ENCODE measurements at regions not wholly inside any gene's neighbourhood (a gene's known extent, or its start where the extent isn't known, plus 50 kb on each side); places are given as distances from the start of the nearest gene placed in this dataset.
"Not testable (repeated sequence)": the region's sequence is repeated elsewhere in the genome, so short reads cannot be mapped to it uniquely, and the experiment has no call there.

DNA sequence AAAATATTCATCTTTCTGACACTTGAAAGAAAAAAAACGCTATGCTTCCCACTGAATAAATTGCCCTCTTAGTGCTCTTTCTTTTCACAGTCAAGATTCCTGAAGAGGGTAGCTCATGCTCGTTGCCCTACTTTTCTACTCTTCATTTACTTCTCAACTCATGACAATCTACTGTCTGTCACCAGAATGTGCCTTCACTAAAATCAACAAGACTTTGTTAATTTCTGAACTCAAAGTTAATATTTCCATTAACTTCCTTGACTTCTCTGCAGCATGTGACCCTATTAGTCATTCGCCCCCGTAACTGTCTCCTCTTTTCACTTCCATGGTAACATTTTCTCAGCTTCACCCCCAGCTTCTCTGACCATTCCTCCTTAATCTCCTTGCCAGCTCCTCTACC lies 98.9 kb upstream of the MAPRE2 start:
- intact Hi-C loops (cut with micrococcal nuclease) = no loop called here

- intact Hi-C loops (cut with micrococcal nuclease) = no loop called here
These were observed 98.2 kb upstream of the MAPRE2 start for GRCh38 chr18:34942975-34943374.

DNA sequence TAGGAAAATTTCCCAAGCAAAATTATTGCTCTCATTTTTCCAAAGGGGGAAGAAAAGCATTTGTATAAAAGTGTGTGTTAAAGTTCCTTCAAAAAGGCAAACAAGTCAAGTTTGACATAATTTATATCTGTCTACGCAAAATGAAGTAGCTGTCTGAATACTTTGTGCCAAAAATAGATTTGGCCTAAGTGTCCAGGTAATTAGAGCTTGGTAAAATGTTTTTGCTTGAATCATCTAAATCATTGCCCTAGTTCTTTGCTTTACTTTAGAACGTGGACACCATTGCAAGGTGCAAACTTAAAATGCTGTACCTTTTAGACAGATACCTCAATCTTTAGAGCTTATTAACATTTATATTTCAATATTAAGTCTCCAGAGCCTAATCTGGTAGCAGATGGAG lies 97.6 kb upstream of the MAPRE2 start:
- intact Hi-C loops (cut with micrococcal nuclease) = no loop called here

- intact Hi-C loops (cut with micrococcal nuclease) = no loop called here
These were observed 93.5 kb upstream of the MAPRE2 start for GRCh38 chr18:34947711-34948125.

DNA sequence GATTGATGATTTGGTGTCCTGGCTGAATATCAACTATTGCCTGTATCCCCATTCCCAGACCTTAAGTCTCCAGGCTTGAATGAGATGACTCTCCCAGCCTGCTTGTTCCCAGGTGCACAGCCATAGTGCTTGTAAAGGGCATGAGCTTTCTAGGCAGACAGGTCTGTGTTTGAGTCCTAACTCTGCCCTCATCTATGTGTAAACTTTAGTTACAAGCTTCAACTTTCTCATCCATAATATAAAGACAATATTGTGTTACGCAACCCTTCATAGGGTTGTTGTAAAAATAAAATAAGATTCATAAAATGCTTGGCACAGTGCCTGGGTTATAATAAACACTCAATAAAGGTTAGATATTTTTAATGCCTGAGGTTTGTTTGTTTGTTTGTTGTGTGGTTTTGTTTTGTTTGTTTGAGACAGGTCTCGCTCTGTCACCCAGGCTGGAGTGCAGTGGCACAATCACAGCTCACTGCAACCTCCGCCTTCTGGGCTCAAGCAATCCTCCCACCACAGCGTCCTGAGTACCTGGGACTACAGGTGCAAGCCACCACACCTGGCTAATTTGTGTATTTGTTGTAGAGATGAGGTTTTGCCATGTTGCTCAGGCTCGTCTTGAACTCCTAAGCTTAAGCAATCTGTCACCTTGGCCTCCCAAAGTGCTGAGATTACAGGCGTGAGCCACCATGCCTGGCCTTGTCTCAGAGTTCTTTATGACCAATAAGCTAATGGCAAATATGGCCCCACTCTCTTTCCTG lies 89.4 kb upstream of the MAPRE2 start:
- intact Hi-C loops (cut with micrococcal nuclease) = no loop called here

DNA sequence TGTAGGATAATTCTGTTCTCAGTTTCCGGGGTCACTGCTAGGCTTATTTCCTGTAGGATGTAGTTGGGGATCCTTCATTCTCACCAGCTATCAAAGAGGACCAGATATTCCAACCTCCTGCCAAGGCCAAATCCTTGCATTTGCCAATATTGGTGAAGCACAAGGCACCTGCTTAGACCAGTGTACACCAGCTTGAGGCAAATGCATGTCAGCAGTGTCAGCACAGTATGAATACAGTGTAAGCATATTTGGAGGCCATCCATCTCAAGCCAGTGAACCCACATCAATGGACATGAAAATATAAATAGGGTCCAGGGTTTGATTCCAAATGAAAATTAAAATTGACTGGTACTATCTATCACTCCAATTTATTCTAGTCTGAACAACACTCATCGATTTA lies 88.0 kb upstream of the MAPRE2 start:
- intact Hi-C loops (cut with micrococcal nuclease) = no loop called here

DNA sequence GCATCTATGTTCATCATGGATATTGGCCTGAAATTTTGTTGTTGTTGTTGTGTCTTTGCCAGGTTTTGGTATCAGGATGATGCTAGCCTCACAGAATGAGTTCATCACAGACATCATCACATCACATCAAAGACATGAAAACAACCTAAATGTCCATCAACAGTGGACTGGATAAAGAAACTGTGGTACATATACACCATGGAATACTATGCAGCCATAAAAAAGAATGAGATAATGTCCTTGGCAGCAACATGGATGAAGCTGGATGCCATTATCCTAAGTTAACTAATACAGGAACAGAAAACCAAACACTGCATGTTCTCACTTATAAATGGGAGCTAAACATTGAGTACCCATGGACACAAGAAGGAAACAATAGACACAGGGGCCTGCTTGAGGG lies 85.7 kb upstream of the MAPRE2 start:
- intact Hi-C loops (cut with micrococcal nuclease) = not testable (repeated sequence)

DNA sequence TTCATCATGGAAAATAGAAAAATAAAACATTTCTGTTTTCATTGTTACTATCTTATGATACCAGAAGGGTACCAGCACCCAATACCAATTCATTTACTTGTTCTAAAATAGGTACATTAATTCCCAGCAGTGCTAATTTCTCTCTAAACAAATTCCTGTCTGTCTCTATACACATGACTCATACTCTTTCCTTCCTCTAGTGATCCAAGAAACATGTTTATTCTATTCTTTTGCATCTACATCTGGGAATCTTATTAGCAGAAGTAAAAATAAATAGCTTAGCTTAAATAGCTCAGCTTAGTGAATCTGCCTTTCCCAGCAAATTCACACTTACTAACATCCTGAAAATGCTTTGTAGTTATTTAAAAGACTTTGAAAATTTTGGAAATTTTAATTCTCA lies 84.5 kb upstream of the MAPRE2 start:
- intact Hi-C loops (cut with micrococcal nuclease) = no loop called here

DNA sequence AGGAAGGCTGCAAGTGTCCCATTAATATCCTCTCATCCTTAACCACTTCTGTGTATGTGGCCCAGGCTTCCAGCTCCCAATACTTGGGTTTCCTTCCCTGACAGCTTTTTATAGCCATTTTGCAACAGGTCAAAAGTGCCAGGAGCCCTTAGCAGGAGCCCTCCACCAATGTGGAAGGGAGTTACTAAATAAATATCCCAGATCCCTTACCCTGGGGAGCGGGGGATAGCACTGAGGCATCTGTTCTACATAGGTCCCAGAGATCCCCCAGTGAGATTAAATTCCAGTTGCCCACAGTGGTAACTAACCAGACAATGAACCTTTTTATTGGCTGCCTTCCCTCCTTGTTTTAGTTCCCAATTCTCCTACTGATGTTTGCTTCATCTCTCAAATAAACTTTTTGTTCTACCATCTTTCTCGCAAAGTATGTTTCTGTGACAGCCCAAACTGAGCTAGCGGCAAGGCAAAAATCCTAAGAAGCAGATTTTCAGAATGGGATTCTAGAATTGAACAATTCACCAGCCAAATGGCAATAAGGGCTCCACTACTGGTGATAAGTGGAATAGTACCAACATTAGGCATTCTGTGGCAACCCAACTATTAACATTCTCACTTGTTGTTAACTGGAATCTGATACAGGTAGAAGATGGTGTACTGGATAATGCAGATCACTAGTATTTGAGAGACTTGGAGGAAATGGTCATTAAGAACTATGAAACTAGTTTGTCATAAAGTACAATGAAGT lies 83.9 kb upstream of the MAPRE2 start:
- intact Hi-C loops (cut with micrococcal nuclease) = no loop called here

DNA sequence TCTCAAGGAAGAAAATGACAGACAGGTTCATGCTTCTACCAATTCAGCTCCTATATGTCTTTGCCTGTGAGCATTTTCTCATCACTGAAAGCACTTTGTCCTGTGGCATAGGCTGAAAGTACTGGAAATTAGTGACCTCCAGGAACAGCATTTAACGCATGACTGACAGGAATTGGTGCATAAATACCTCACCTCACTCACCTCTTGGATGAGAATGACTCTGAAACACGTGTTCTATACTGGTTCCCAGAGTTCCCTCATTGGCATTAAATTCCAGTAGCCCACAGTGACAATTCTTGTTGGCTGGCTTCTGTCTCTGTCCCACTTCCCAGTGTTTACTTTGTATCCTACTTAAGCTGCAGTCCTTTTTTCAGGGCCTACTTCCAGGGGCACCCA lies 83.4 kb upstream of the MAPRE2 start:
- intact Hi-C loops (cut with micrococcal nuclease) = no loop called here

DNA sequence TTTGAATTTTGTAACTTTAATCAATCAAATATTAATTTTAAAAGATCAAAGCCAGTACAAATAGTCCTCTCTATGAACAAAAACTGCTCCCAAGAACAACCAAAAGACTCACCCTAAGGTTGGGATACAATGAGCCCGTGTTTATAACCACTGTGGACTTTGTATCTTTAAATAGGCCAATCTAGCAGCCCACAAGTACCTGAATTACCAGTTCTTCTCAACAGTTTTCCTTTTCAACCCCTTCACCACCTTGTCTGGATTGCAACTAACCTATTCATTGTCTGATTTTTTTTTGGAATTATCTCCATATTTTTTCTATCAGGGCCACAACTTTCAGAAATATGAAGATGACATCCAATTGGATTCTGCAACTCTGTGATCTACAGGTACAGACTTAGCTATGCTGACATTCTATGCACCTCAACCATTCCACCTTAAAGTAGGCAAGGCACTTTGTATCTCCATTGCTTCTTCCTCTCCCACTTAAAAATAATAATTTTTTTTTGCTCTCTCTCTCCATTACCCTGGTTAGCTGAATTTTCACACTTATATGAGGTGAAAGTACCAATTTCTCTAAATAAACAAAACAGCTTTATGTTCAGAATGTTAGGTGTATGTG lies 81.9 kb upstream of the MAPRE2 start:
- intact Hi-C loops (cut with micrococcal nuclease) = no loop called here

DNA sequence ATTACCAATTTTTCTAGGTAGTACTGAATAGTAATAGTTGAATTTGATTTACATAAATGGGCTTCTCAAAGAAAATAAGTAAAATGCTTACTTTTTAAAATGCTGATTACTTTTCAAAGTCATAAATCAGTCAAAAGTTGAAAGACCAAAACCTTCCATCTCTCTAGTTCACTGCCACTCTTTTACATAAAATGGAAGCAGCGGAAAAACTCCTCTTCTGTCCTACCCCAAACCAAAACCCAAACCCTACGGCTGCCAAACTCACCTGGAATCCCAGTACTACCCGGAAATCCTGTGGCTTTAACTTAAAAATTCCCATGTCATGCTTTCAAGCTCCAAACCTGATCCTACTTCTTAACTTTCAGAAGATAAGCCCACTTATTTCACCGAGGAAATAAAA lies 81.2 kb upstream of the MAPRE2 start:
- intact Hi-C loops (cut with micrococcal nuclease) = no loop called here

DNA sequence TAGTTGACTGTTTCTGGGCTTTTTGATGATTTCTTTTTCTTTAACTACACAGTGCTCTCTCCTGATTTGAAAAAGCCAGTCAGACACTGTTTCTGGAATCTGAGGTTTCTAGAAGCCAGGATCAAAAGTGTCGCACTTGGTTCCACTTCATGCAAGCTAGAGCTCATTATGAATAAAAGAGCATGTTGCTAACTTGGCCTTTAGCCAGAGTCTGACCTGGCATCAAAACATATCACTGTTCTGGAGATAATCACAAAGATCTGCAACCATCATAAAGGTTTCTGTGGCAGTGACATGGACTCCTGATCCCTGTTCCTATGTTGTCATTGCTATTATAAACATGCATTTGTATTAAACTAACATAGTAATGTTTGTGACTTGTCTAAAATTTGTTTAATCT lies 76.1 kb upstream of the MAPRE2 start:
- intact Hi-C loops (cut with micrococcal nuclease) = no loop called here

DNA sequence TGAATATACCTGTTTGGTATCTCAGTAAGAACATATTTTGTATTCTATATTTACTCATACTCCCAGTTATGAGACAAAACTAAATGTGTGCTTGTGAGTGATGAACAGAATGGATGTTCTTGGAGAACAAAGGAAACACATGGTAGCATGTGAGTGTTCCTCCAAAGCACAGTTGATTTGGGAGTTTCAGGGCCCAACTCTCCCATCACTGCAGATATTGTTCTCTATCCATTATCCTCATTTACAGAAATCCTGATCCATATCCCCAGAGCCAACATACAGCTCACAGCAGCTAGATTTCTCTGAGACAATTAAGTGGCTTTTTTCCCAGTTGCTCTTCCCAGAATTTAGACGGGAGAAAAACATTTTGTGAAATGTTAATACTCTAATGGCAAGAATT lies 75.6 kb upstream of the MAPRE2 start:
- intact Hi-C loops (cut with micrococcal nuclease) = no loop called here

GRCh38 chr18:34970106-34970505 lies 71.1 kb upstream of the MAPRE2 start:
- intact Hi-C loops (cut with micrococcal nuclease) = no loop called here

DNA sequence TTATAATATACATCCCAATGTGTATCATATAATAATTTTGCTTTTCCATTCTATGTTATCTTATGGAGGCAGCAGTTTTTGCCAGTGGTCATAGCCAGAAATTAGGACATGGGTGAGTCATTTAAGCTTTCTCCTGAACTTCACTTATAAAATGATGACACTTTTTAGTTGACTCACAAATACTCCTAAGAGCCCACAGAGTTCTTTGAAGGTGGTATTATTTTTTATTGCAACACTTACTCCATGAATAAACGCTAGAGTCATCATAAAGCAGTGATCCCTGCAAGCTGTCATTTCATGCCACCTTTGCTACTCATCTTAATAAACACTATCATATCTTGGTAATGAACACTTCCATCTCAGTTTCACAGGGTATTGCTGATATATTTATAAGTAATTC lies 69.9 kb upstream of the MAPRE2 start:
- intact Hi-C loops (cut with micrococcal nuclease) = no loop called here

DNA sequence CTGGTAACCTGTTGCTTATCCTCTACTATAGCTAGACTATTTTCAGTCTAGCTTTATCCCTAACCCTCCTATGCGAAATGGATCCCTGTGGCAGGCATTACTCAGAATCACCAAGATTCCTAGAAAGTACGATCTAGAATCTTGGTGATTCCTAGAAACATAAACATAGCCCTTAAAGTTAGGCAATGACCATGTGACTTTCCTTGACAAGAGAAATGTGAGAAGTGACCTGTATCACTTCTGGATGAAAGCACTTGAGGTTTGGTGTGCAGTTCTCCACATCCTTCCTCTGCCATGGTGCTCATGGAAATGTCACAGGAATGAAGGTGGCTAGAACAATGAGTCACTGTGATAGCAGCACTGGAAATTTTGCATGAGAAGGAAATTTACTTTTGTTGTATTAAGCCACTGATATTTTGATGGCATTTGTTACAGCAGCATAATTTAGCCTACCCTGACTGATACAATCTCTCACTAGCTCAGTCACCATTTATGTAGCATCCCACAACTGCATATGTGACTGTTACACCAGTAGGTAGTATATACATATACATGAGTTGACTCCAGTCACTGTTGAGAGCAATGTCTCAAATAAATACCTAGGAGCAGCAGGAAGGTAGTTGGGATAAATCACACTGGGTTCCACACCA lies 68.3 kb upstream of the MAPRE2 start:
- intact Hi-C loops (cut with micrococcal nuclease) = no loop called here

DNA sequence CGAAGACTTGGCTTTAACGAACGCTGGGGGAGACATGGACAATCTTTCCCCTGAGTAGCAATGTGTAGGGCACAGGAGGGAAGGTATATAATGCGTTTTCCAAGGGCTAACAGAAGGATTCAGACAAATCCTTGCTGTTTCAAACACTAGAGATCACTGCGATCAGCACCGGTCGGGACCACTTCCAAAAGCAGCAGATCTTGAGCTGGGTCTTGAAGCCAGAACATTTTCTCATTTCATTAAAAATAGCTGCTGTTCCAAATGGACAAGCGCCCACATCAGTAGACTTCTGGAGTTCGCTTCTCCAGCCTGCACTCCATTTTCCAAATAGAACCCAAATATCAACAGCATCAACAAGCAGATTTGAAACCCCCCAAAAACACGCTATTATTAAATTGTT lies 65.1 kb upstream of the MAPRE2 start:
- intact Hi-C loops (cut with micrococcal nuclease) = loop anchor here (5.0 kb wide), 3 partner anchors 366 to 606 kb away; partner anchors contain the start of genes GALNT1, INO80C and ZNF24

GRCh38 chr18:34976534-34976898 lies 64.7 kb upstream of the MAPRE2 start:
- intact Hi-C loops (cut with micrococcal nuclease) = loop anchor here (5.0 kb wide), 3 partner anchors 366 to 606 kb away; partner anchors contain the start of genes GALNT1, INO80C and ZNF24

DNA sequence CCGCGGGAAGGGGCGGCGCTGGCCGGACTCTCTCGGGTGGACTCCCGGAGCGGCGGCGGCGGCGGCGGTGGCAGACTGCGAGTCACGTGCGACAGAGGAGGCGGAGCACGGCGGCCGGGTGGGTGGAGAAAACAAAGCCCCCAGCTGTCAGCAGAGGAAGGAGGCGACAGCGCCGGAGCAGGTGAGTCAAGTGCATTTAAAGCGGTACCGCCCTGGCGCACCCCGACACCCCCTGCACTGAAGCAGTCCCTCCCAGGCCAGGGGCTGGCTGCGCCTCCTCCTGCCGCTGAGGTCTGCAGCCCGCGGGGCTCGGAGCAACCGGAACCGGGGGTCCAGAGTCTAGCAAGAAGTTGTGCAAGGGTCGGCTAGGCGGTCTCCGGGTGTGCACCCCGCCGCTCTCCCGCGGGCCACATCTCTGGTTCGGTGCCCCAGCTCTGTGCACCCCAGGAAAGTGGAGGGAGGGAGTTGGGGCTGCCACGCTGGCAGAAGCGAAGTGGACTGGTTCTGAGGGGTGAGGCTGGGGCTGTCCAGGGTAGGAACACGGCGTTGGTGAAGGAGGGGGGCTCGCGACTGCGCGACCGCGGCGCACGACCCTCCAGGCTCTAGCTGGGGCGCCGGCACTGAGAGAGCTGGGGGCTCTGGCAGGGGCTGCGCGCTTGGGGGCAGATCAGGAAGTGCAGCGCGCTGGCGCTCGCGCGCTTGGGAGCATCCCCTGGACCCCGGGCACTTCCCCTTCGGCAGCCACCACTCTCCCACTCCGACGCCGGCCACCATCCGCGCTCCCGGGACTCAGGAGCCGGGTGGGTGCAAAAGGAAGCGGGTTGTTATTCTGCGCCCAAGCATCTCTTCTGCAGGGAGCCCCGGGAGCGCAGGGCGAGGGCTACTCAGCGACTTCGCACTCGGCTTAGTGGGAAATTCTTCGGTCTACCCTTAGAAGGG lies 64.0 kb upstream of the MAPRE2 start:
- intact Hi-C loops (cut with micrococcal nuclease) = loop anchor here (1.0 to 5.0 kb wide), 4 partner anchors 9 to 605 kb away; partner anchors contain the start of genes GALNT1, INO80C and ZNF24

Data from T-helper 1 cell treated with Interleukin-12 subunit alpha and Interleukin-12 subunit beta and Interleukin-4 antibody, amounts not matched to agents 30 ng/mL and 1 ng/mL, for 36 hours (primary cell).